ENCODE measurements at regions not wholly inside any gene's neighbourhood (a gene's known extent, or its start where the extent isn't known, plus 50 kb on each side); places are given as distances from the start of the nearest gene placed in this dataset.

GRCh38 chr7:106430535-106431455, 146.0 kb upstream of the NAMPT start:
- intact Hi-C loops (cut with DNase I) = no loop called here

GRCh38 chr7:106430103-106430502, 145.3 kb upstream of the NAMPT start:
- H3K27ac ChIP-seq = no peak overlapping the region
- no peak for TF ChIP-seq CTCF (IDR thresholded peaks at IDR 0.05)
- TF ChIP-seq POLR2A (IDR thresholded peaks at IDR 0.05) = no peak
- ATAC-seq (no peak), DNase-seq (no peak)
- intact Hi-C loops (cut with DNase I) = no loop called here
- no peaks in the 10 kb centered on the region for H3K9me3 ChIP-seq
- H3K4me3 ChIP-seq = no peak overlapping the region
- H3K36me3 ChIP-seq = no peaks in the 10 kb centered on the region
- H3K27me3 ChIP-seq = no peaks in the 10 kb centered on the region
- 77% methylated on average over 4 of the region's 4 CpGs for WGBS (ENCODE audit: insufficient coverage, low coverage, low lambda C conversion rate, missing lambda C conversion rate)
- peaks cover 0 to 22% (median 10%) of the 10 kb centered on the region in 4 donors for H3K4me1 ChIP-seq

More at GRCh38 chr7:106430535-106431455, 146.0 kb upstream of the NAMPT start:
- no peak for DNase-seq
- WGBS (ENCODE audit: insufficient coverage, low coverage, low lambda C conversion rate, missing lambda C conversion rate) = 53% methylated on average over 4 of the region's 4 CpGs
- Histone ChIP-seq H3K36me3 (no peaks in the 10 kb centered on the region), H3K9me3 (no peaks in the 10 kb centered on the region), H3K4me1 (peaks cover 0 to 15% (median 6%) of the 10 kb centered on the region in 4 donors), H3K4me3 (no peak overlapping the region), H3K27me3 (no peaks in the 10 kb centered on the region), H3K27ac (no peak overlapping the region)
- no peak for ATAC-seq
- TF ChIP-seq POLR2A (IDR thresholded peaks at IDR 0.05) (no peak), CTCF (IDR thresholded peaks at IDR 0.05) (no peak)

- Histone ChIP-seq H3K27ac (peak overlapping the region in 2 of 3 donors; percentile 93 to 97), H3K4me3 (no peak overlapping the region), H3K36me3 (no peaks in the 10 kb centered on the region), H3K9me3 (no peaks in the 10 kb centered on the region), H3K4me1 (peaks cover 0 to 40% (median 18%) of the 10 kb centered on the region in 4 donors), H3K27me3 (no peaks in the 10 kb centered on the region)
- 18% methylated on average over 2 of the region's 7 CpGs for WGBS (ENCODE audit: insufficient coverage, low coverage, low lambda C conversion rate, missing lambda C conversion rate)
- TF ChIP-seq CTCF (IDR thresholded peaks at IDR 0.05) (no peak), POLR2A (IDR thresholded peaks at IDR 0.05) (no peak)
- intact Hi-C loops (cut with DNase I) = no loop called here
- DNase-seq (peak in 2 of 3 donors; percentile 30 to 65), ATAC-seq (peak; percentile 3 to 42 (median 13))
Measured at GRCh38 chr7:106426803-106427202, 142.0 kb upstream of the NAMPT start.

- peak overlapping the region in 2 of 3 donors; percentile 6 to 12 for H3K4me3 ChIP-seq
Measured at GRCh38 chr7:106425017-106425719, 140.4 kb upstream of the NAMPT start.

More at GRCh38 chr7:106425017-106425719, 140.4 kb upstream of the NAMPT start:
- H3K9me3 ChIP-seq = no peaks in the 10 kb centered on the region
- H3K36me3 ChIP-seq = no peaks in the 10 kb centered on the region
- peak overlapping the region; percentile 83 to 97 (median 93) for H3K27ac ChIP-seq
- ATAC-seq (peak; percentile 64 to 83 (median 72)), DNase-seq (peak; percentile 55 to 85 (median 64))
- H3K27me3 ChIP-seq = no peaks in the 10 kb centered on the region
- TF ChIP-seq CTCF (IDR thresholded peaks at IDR 0.05) = no peak
- TF ChIP-seq POLR2A (IDR thresholded peaks at IDR 0.05) = peak; percentile 84
- intact Hi-C loops (cut with DNase I) = no loop called here
- peaks cover 0 to 55% (median 24%) of the 10 kb centered on the region in 4 donors for H3K4me1 ChIP-seq
- 3% methylated on average over 7 of the region's 7 CpGs for WGBS (ENCODE audit: insufficient coverage, low coverage, low lambda C conversion rate, missing lambda C conversion rate)
